ENCODE measurements at regions not wholly inside any gene's neighbourhood (a gene's known extent, or its start where the extent isn't known, plus 50 kb on each side); places are given as distances from the start of the nearest gene placed in this dataset.
A peak's percentile ranks its signal among the peaks of the same experiment; 100 is the strongest.

- no peak for DNase-seq
These were observed 545.6 kb downstream of the SNAPC1 start for GRCh38 chr14:62307844-62308243.

GRCh38 chr14:62308316-62308715, 546.1 kb downstream of the SNAPC1 start:
- DNase-seq: no peak

- no peak for DNase-seq
These were observed 546.7 kb downstream of the SNAPC1 start for GRCh38 chr14:62308891-62309290.

- no peak for DNase-seq
These were observed 551.0 kb downstream of the SNAPC1 start for GRCh38 chr14:62313212-62313611.

- DNase-seq: no peak
These were observed 552.0 kb downstream of the SNAPC1 start for GRCh38 chr14:62314221-62314620.

GRCh38 chr14:62314871-62315270, 552.7 kb downstream of the SNAPC1 start:
- no peak for DNase-seq

GRCh38 chr14:62315631-62316030, 553.4 kb downstream of the SNAPC1 start:
- DNase-seq: no peak

GRCh38 chr14:62322216-62322615, 560.0 kb downstream of the SNAPC1 start:
- no peak for DNase-seq

GRCh38 chr14:62329427-62329826, 567.2 kb downstream of the SNAPC1 start:
- peak; percentile 63 for DNase-seq

GRCh38 chr14:62347562-62348011, 585.4 kb downstream of the SNAPC1 start:
- no peak for DNase-seq

- DNase-seq: no peak
These were observed 595.1 kb downstream of the SNAPC1 start for GRCh38 chr14:62357362-62357761.

GRCh38 chr14:62364161-62364560, 601.9 kb downstream of the SNAPC1 start:
- DNase-seq: no peak

GRCh38 chr14:62364800-62365280, 602.6 kb downstream of the SNAPC1 start:
- DNase-seq: no peak

GRCh38 chr14:62369919-62370560, 607.8 kb downstream of the SNAPC1 start:
- DNase-seq: no peak

GRCh38 chr14:62373944-62374343, 611.7 kb downstream of the SNAPC1 start:
- DNase-seq: no peak

- no peak for DNase-seq
These were observed 615.8 kb downstream of the SNAPC1 start for GRCh38 chr14:62378057-62378456.

GRCh38 chr14:62381311-62382070, 619.3 kb downstream of the SNAPC1 start:
- DNase-seq: no peak

- no peak for DNase-seq
These were observed 636.1 kb downstream of the KCNH5 start for GRCh38 chr14:62409169-62409568.

GRCh38 chr14:62409626-62410300, 635.5 kb downstream of the KCNH5 start:
- peak; percentile 72 for DNase-seq

- no peak for DNase-seq
These were observed 624.4 kb downstream of the KCNH5 start for GRCh38 chr14:62420847-62421246.

GRCh38 chr14:62428429-62429203, 616.6 kb downstream of the KCNH5 start:
- DNase-seq: peak; percentile 76

GRCh38 chr14:62429683-62430082, 615.6 kb downstream of the KCNH5 start:
- DNase-seq: no peak

- DNase-seq: no peak
These were observed 613.8 kb downstream of the KCNH5 start for GRCh38 chr14:62431496-62431895.

Data from fibroblast of skin of right biceps (primary cell).